HG02885 (cell line): ENCODE measurements at regions not wholly inside any gene's neighbourhood (a gene's known extent, or its start where the extent isn't known, plus 50 kb on each side); places are given as distances from the start of the nearest gene placed in this dataset.
"Not testable (repeated sequence)": the region's sequence is repeated elsewhere in the genome, so short reads cannot be mapped to it uniquely, and the experiment has no call there.

Experiments
- ATAC-seq: cut with Tn5 transposase; IDR thresholded peaks from one replicate; pipeline ENCODE4 v1.9.1; 2021; ENCODE audit warnings: mild to moderate bottlenecking; ENCODE audit not compliant: unreplicated experiment, poor library complexity

DNA sequence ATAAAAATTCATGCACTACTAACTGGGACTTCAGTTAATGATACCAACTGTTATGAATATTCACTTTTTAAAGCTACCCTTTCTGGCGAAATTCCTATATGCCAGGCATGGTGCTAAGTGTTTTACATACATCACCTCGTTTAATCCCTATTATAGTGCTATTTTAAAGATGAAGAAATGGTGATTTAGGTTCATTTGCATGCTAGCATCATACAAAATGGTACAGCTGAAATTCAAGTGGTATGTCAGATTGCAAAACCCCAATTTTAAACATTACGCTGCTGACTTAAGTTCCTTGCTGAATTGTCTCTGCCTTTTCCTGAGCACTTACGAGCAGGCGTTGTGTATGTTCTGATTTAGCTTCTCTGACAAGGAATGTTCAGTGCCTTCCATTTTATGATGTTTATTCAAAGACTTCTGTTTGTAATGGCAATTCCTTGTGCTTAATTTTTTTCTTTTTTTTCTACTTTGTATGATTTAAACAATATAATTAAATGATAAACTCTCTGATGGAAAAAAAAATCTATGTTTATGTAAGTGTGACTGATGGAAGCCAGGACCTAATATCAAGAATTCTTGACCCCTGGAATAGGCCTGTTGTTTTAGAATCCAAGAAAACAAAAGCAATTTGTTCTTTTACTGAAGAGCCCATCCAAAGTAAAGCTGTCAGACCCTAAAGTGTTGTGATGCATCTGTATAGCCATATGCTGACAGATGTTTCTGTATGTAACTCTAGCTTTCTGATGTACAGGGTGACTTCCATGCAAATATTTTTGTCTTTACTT lies 148.1 kb downstream of the PCDH7 start:
- no peak for ATAC-seq

DNA sequence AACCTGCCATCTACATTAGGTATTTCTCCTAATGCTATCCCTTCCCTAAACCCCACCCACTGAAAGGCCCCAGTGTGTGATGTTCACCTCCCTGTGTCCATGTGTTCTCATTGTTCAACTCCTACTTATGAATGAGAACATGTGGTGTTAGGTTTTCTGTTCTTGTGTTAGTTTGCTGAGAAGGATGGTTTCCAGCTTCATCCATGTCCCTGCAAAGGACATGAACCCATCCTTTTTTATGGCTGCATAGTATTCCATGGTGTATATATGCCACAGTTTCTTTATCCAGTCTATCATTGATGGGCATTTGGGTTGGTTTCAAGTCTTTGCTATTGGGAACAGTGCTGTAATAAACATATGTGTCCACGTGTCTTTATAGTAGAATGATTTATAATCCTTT lies 149.2 kb downstream of the PCDH7 start:
- not testable (repeated sequence) for ATAC-seq

DNA sequence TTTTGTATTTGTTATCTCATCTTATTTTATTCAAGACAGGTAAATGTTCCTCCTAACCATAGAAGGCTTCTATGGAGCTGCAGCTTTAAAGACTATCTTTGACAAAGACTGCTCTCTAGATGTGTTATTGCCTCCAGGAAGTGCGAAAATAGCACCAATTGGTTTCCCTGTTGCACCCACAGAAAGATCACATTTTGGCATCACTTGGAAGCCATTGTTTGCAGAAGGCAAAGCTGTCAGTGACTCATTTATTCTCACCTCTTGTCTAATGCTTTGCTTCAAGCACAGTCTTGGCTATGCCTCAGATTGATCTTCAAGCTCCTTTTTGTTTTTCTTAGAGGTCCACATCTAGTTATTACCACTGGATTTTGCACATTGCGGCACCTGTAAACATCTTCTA lies 150.3 kb downstream of the PCDH7 start:
- ATAC-seq: no peak

DNA sequence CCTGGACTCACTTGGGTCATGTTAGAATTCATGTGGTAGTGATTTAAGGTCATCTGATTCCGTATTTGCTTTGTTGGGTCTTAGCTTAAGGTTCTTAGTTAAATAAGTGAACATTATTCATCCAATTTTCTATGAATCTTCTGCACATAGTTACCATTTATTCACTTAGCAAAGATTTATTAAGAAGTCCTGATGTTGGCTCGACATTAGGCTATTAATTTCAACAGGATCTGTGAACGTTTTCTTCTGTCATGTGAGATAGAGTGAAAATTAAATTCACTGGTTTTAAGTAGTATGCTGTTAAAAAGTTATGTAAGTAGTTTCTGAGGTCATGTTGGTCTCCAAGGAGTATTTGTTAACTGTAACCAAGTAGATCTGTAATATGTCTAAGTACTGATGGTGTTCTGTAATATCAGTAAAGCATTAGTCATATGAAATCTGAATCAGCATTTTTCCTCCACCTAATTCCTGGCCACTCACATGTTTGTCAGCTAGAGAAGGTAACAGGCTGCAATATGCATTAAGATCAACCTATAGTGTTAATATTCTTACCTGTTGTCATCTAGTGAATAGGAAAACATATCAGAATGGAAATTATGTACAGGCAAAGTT lies 155.6 kb downstream of the PCDH7 start:
- no peak for ATAC-seq

DNA sequence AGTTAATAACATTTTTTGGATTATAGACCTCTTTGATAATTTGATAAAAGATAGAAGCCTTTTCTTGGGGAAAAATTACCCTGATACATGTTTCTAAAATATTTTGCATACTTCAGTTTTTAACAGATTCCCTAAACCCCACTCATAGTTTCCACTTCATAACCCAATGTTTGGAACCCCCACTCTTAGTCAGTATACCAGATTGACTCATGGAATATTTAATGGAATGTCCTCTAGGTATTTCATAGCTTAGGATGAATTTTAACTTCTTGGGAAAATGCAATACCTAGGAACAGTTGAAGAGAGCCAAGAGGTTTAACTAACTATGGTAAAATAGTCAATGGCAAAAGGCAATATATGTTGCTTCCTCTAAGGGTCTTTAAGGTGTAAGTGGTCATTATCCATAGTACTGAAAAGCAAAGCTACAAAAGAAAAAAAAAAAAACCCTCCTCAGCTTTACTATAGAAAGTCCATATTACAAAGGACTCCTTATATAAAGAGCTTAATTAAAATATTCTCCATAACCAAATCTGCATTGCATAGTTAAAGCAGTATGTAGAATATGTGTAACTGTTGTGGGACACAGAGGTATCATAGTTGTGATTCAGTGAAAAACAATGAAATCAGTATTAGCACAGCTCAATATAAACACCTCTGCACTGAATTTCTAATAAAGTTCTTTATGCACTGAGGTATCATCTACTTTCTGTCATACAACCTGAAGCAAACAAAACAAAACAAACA lies 159.9 kb downstream of the PCDH7 start:
- no peak for ATAC-seq

DNA sequence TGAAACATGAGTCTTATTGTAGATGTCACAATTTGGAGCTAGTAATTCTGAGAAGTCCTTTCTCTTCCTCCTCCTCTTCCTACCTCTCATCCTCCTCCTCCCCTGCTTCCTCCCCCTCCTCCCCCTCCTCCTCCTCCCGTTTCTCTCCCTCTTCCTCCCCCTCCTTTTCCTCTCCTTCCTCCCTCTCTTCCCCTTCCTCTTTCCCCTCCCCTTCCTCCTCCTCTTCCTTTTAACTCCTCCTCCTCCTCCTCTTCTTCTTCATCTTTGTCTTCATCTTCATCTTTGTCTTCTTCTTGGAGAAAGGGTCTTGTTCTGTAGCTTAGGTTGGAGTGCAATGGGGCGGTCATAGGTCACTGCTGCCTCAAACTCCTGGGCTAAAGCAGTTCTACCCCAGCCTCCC lies 161.8 kb downstream of the PCDH7 start:
- no peak for ATAC-seq

DNA sequence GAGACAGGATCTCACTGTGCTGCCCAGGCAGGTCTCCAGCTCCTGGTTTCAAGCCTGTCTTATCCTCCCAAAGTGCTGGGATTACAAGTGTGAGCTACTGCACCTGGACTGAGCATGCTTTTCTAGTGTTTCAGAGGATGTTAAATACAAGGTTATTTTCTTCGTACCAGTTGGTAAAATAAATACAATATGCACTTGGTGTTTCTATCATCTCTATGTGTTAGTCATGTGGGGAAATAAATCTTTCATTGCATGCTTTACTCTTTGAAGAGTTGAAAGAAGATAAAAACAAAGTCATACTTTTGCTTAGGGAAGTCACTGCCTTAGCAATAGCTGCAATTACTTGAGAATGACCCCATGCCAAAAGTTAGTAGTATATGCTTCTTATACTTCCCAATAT lies 162.3 kb downstream of the PCDH7 start:
- no peak for ATAC-seq

DNA sequence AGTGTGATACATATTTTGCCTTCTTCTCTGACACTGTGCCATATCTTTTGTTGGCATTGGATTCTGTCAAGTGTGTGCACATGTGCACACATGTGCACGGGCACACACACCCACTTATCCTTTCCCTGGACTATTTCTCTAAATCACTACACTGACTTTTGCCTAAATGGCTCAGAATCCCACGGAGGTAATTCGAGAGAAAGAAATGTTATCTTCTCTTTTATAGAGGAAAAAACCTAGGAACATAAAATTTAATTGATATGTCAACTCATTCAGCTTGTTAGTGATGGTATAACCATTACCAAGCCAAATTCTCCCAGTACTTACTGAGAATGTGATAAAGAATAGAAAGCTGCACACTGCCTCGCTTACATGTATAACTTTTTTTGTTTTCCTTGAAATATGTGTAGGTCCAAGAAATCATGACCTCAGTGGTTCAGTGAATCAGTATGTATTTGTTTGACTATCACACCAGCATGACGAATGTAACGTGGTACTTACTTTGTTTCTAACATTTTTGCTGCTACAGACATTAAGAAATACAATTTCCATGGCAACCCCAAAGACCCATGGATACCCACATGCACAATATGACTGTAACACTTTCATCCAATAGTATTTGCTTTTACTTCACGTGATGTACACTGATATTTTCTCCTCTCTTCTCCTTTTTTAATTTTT lies 163.0 kb downstream of the PCDH7 start:
- ATAC-seq: no peak

DNA sequence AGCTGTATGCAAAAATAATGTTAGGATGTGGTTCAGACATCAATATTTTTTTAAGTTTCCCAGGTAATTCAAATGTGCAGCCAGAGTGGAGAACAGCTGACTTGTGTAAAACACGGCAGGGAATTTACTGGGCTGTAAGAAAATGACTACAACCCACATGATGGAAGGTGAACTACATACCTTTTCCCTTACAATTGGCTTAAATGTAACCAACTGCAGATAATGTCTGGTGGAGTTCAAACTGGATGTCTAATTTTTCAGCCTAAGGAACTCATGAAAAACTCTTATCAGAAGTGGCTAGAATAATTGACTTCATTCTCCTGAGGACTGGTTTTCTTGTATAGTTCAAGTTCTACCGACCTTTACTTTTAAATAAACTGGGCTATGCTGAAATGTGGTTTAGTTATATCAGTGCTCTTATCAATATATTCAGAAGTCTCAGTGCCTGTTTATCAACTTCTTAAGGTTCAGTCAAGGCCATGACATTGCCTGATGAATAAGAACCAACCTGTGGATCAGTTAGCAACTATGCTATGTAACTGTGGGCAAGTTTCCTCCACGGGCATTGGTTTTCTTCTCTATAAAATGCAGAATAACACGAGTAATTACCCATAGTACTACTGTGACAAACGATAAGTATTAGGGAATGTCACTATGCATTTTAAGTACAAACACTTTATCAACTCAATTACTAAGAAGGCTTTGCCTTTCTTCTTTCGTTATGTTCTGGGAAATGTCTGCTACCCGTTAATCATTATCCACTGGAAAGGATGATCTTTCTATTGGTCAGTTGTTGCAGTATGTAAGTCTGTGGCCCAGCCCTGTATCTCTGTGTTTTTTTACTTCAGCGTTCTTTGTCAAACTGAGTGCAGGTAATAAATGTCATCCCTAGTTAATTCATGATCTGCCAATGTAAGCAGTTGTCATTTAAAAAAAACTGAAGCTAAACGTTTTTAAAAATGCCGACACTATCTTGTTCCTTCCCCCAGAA lies 181.6 kb downstream of the PCDH7 start:
- ATAC-seq: no peak

DNA sequence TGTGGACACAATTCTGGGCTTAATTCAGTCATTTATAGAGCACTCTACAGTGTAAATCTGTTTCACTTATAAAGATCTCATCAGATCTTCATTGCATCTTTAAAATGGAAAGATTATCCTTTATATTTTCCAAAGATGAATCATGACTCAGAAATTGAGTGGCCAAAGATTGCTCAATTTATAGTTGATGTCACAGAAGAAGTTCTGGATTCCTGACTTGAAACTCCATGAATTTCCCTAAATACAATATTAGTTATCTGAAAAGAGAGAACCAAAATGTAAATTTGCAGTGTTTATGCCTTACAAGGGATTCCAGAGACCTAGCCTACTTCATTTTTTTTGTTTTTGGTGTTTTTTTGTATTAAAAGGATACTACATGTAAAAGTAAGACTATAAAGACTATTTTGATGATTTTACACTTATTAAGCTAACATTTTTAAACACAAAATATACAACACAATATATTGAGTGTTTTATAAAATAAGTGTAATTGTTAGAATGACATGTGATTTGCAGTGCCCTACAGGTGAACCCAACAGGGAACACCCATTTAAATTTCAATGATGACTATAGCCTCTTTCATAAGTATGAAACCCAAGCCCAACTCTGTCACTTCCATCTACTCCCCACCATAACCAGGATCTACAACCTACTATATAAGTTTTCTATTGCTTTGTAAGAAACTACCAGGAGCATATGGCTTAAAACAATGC lies 183.5 kb downstream of the PCDH7 start:
- ATAC-seq: no peak

DNA sequence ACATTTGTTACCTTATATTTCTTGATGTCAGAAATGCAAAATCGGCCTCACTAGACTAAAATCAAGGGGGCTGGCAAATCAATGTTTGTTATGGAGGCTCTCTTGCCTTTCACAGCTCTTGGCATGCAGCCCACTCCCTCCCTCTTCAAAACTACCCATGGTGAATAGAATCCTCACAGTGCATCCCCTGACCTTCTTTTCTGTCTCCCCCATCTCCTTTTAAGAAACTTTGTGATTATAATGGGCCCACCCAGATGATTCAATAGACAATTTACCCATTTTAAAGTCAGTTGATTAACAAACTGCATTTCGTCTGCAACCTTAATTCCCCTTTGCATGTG lies 184.0 kb downstream of the PCDH7 start:
- ATAC-seq: no peak

DNA sequence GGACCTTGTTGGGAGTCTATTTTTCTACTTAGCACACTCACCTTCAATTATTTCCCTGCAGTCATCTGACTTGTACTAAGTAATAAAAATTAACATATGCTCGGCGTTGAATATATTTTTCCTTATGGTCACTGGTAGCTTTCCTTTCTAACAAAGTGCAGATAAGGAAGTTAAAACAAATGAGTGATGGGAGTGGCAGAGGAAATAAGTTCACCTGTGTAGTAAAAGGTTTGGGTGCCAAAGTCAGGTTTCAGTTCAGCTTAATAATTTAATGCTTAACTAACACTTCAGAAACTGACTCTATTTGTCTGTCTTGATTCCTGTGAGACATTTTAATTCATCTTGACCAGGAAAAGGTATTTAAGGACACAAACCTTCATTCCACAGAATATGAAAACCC lies 184.4 kb downstream of the PCDH7 start:
- no peak for ATAC-seq

DNA sequence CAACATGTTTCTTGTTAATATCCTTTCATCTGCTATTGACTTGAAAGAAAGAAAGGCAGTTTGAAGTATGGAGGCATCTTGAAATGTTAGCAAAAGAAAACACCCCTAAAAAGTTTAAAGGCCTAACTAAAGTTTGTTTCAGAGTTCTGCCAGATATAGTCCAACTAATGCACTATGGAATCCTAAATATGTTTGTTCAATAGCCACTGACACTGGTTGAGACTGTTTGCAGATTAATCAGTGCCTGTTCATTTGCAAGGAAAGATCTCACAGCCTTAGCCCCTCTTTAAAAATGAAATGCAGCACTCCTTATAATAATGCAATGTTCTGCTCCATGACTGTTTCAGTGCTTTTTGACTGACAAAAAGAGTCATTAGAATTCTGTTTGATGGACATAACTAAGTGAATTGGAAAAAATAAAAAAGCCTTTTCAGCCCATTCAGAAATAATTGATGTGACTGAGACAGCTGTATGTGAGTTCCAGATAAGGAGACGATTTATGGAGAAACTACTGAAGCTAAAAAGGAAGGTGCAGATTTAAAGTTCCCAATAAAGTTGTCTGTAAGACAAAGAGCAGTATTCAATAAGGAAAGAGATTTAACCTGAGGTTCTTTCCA lies 192.0 kb downstream of the PCDH7 start:
- no peak for ATAC-seq

DNA sequence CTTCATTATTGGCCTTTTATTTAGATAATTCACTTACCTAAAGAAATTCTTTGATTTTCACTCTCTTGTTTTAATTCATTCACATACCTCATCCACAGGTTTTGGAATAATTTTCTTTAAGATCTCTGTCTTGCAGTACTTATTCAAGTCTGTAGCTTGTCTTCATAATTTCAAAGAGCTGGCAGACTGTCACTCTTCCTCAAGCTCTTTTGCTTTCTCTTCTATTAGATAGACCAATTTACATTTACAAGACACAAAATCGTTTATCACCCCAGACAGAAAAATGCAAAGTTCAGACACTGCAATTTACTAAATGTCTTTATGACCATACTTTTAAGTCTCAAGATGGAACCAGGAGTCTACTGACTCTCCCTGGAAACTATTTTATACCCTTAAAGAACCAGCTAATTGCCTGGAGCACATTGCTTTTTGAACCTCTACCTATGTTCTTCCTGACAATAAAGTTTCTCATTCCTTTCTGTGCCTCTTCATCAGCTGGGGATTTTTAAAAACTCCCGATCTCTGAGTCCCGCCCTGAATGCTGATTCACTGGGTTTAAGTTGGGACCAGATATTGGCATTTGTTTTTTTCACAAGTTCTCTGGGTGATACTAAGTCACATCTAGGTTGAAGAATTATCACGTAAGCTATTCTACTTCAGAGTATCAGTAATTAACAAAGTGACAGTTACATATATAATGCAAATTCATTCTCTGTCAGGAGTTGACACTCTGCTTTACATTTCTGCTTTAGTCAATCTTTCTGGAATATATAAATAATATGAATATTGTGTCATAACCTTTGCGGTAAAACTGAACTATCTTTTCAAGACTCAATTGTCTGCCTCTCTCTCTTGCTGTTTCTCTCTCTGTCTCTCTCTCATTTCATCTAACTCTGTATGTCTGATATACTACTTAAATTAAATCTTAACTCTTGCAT lies 196.4 kb downstream of the PCDH7 start:
- ATAC-seq: no peak

DNA sequence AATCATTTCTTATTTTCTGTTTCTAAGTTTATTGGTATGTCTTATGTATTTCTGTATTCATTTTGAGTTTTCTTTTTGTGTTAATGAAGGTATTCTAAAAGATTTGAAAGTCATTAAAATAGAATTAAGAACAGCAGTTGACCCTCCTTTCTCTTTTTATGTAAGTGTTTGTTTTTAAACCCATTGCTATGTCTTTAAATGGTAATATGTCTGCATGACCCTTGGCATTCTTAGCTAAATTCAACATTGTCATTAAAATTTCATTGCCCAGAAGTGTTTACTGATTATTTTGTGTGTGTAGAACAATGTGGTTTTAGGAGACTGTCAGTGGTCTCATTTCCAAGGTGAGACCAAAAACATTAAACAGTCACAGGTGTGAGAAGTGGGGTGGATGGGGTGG lies 197.8 kb downstream of the PCDH7 start:
- no peak for ATAC-seq

DNA sequence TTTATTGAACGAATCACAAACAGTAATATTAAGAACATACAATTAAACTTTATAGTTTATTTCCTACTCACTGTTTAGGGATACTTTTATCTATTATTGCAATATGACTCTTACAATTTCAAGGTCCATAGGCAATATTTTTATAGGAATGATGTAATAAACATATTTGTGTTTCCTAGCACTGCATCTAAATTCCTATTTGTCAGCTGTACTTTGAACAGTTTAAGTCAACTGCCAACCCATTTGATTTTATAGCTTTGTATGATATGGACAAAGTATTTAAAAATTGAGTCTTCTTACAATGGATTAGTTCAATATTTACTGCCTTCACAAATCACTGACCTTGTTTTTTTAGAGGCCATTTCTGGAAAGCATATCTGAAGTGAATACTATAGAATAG lies 199.3 kb downstream of the PCDH7 start:
- no peak for ATAC-seq

DNA sequence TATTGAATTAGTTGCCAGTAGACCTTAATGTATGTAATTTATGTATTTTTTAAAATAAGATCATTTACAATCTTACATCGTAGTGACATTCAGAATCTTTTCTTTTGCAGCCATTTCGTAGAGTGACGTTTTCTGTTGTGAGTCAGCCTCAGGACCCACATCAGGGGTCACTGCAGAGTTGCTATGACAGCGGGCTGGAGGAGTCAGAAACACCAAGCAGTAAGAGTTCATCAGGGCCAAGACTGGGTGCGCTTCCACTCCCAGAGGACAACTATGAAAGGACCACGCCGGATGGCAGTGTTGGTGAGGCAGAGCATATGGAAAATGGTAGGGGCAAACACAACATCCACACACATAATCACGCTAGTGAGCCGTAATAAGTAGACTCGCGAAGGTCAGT lies 199.9 kb downstream of the PCDH7 start:
- ATAC-seq: no peak

DNA sequence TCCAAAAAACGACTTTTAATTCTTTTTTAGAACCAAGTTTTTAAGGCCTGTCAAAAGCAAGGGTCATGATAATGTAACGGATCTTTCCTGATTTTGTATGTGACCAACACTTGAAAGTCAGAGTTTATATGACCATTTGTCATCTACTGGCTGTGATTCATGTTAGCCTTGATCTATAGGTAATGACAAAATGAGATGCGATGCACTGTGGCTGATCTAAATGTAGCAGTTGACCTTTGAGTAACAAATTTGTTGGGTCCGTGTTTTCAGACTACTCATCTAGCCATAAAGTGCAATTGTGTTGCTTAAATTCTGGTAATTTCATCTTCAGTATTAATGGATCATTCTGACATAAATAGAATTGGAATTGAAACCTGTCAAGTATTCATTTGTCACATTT lies 202.5 kb downstream of the PCDH7 start:
- ATAC-seq: no peak
